KMS-11 (cell line): ENCODE measurements at regions not wholly inside any gene's neighbourhood (a gene's known extent, or its start where the extent isn't known, plus 50 kb on each side); places are given as distances from the start of the nearest gene placed in this dataset.

Source experiments
- H2AFZ ChIP-seq: fragments of 200-600 bp; sonication (generic); 2 replicates; pipeline ENCODE4 v1.6.1; 2016; ENCODE audit warnings: antibody characterized with exemption, mixed run types, low read depth
- H3K27ac ChIP-seq: fragments of 200-600 bp; sonication (generic); 2 replicates; pipeline ENCODE4 v1.6.1; 2016; ENCODE audit warnings: mild to moderate bottlenecking, mixed run types
- H3K27me3 ChIP-seq: fragments of 200-600 bp; sonication (generic); 2 replicates; pipeline ENCODE4 v1.6.1; 2017; ENCODE audit warnings: mild to moderate bottlenecking, low read depth, mixed run types, moderate library complexity; ENCODE audit not compliant: insufficient read depth
- H3K36me3 ChIP-seq: fragments of 200-600 bp; sonication (generic); 2 replicates; pipeline ENCODE4 v1.6.1; 2017; ENCODE audit warnings: mild to moderate bottlenecking, mixed run types; ENCODE audit not compliant: insufficient read depth
- H3K4me1 ChIP-seq: fragments of 200-600 bp; sonication (generic); 2 replicates; pipeline ENCODE4 v1.6.1; 2016; ENCODE audit warnings: mild to moderate bottlenecking, low read depth, mixed run types; ENCODE audit not compliant: poor library complexity, severe bottlenecking
- H3K4me2 ChIP-seq: fragments of 200-600 bp; sonication (generic); 2 replicates; pipeline ENCODE4 v1.7.0; 2016; ENCODE audit warnings: mild to moderate bottlenecking, mixed run types
- H3K4me3 ChIP-seq: fragments of 200-600 bp; sonication (generic); IDR thresholded peaks from 2 replicates; pipeline ENCODE4 v1.6.1; 2017; ENCODE audit warnings: low read depth, low read length, mixed read lengths; ENCODE audit not compliant: insufficient read depth
- H3K79me2 ChIP-seq: fragments of 200-600 bp; sonication (generic); 2 replicates; pipeline ENCODE4 v1.6.1; 2016; ENCODE audit warnings: low read depth, mixed run types; ENCODE audit not compliant: insufficient read depth
- H3K9ac ChIP-seq: fragments of 200-600 bp; sonication (generic); 2 replicates; pipeline ENCODE4 v1.6.1; 2016; ENCODE audit warnings: mild to moderate bottlenecking, mixed run types
- H4K20me1 ChIP-seq: fragments of 200-600 bp; sonication (generic); 2 replicates; pipeline ENCODE4 v1.6.1; 2016; ENCODE audit warnings: mild to moderate bottlenecking, mixed run types; ENCODE audit not compliant: insufficient read depth
- CTCF ChIP-seq: fragments of 200-600 bp; sonication (generic); conservative IDR thresholded peaks from 2 replicates; pipeline ENCODE4 v1.6.1; 2017; ENCODE audit warnings: low read depth, mild to moderate bottlenecking, antibody characterized with exemption, low read length, moderate library complexity, mixed read lengths

GRCh38 chr3:79994397-79994796, 226.6 kb upstream of the ROBO1 start:
- Histone ChIP-seq H3K27me3 (no peaks in the 10 kb centered on the region), H3K9ac (no peak overlapping the region), H3K4me1 (no peaks in the 10 kb centered on the region), H4K20me1 (no peaks in the 10 kb centered on the region), H2AFZ (no peak overlapping the region), H3K4me2 (no peak overlapping the region), H3K79me2 (no peaks in the 10 kb centered on the region), H3K4me3 (no peak overlapping the region), H3K36me3 (no peaks in the 10 kb centered on the region), H3K27ac (no peak overlapping the region)
- no peak for TF ChIP-seq CTCF

- Histone ChIP-seq H3K27ac (no peak overlapping the region), H3K36me3 (no peaks in the 10 kb centered on the region), H3K79me2 (no peaks in the 10 kb centered on the region), H3K4me3 (no peak overlapping the region), H3K4me2 (no peak overlapping the region), H3K4me1 (no peaks in the 10 kb centered on the region), H2AFZ (no peak overlapping the region), H4K20me1 (no peaks in the 10 kb centered on the region), H3K27me3 (no peaks in the 10 kb centered on the region), H3K9ac (no peak overlapping the region)
- TF ChIP-seq CTCF: no peak
These were observed 218.5 kb upstream of the ROBO1 start for GRCh38 chr3:79986338-79986737.

GRCh38 chr3:79985816-79986215, 218.0 kb upstream of the ROBO1 start:
- Histone ChIP-seq H4K20me1 (no peaks in the 10 kb centered on the region), H3K4me1 (no peaks in the 10 kb centered on the region), H3K27me3 (no peaks in the 10 kb centered on the region), H3K27ac (no peak overlapping the region), H3K79me2 (no peaks in the 10 kb centered on the region), H2AFZ (no peak overlapping the region), H3K36me3 (no peaks in the 10 kb centered on the region), H3K4me2 (no peak overlapping the region), H3K4me3 (no peak overlapping the region), H3K9ac (no peak overlapping the region)
- TF ChIP-seq CTCF: no peak

GRCh38 chr3:79983118-79983517, 215.3 kb upstream of the ROBO1 start:
- Histone ChIP-seq H3K36me3 (no peaks in the 10 kb centered on the region), H3K4me1 (no peaks in the 10 kb centered on the region), H2AFZ (no peak overlapping the region), H4K20me1 (no peaks in the 10 kb centered on the region), H3K4me3 (no peak overlapping the region), H3K27me3 (no peaks in the 10 kb centered on the region), H3K27ac (no peak overlapping the region), H3K4me2 (no peak overlapping the region), H3K79me2 (no peaks in the 10 kb centered on the region), H3K9ac (no peak overlapping the region)
- no peak for TF ChIP-seq CTCF

GRCh38 chr3:79979990-79980389, 212.2 kb upstream of the ROBO1 start:
- no peaks in the 10 kb centered on the region for H3K36me3 ChIP-seq
- H3K9ac ChIP-seq: no peak overlapping the region
- H3K4me3 ChIP-seq: no peak overlapping the region
- H3K4me1 ChIP-seq: no peaks in the 10 kb centered on the region
- no peaks in the 10 kb centered on the region for H3K27me3 ChIP-seq
- H3K4me2 ChIP-seq: no peak overlapping the region
- H2AFZ ChIP-seq: no peak overlapping the region
- TF ChIP-seq CTCF: no peak
- H4K20me1 ChIP-seq: no peaks in the 10 kb centered on the region
- H3K27ac ChIP-seq: no peak overlapping the region
- H3K79me2 ChIP-seq: no peaks in the 10 kb centered on the region
